Upper lobe of left lung (tissue), 6 donors: ENCODE measurements at regions not wholly inside any gene's neighbourhood (a gene's known extent, or its start where the extent isn't known, plus 50 kb on each side); places are given as distances from the start of the nearest gene placed in this dataset.

ENCODE experiments used
- ATAC-seq, 2 donors: fragments of 200-7000 bp; cut with Tn5 transposase; one replicate each; pipeline ENCODE4 v1.9.1; 2022; ENCODE audit warnings: mild to moderate bottlenecking in 2 of 2, moderate library complexity in 2 of 2; ENCODE audit not compliant: low FRiP score in 2 of 2
- DNase-seq, 2 donors: peaks; one replicate each; pipeline ENCODE4 v3.0.0-alpha.2; 2019 to 2020
- H3K27ac ChIP-seq, 4 donors: fragments of 200-600 bp; sonication (generic); one replicate each; pipeline ENCODE4 v1.5.1; 2016 to 2019
- H3K27me3 ChIP-seq, 4 donors: fragments of 200-600 bp; sonication (generic); one replicate each; pipeline ENCODE4 v1.5.1; 2017 to 2019
- H3K36me3 ChIP-seq, 4 donors: fragments of 200-600 bp; sonication (generic); one replicate each; pipeline ENCODE4 v1.5.1; 2016 to 2019
- H3K4me1 ChIP-seq, 4 donors: fragments of 200-600 bp; sonication (generic); one replicate each; pipeline ENCODE4 v1.5.1; 2018 to 2019
- H3K4me3 ChIP-seq, 4 donors: fragments of 200-600 bp; sonication (generic); one replicate each; pipeline ENCODE4 v1.5.1; 2017 to 2019; ENCODE audit warnings: mild to moderate bottlenecking in 2 of 4, moderate library complexity in 1 of 4
- H3K9me3 ChIP-seq, 4 donors: fragments of 200-600 bp; sonication (generic); one replicate each; pipeline ENCODE4 v1.5.1; 2018 to 2019
- EP300 ChIP-seq, 4 donors: sonication (generic); formaldehyde crosslinking; IDR thresholded peaks; one replicate each; pipeline ENCODE4 v1.5.1; 2017; ENCODE audit warnings: antibody characterized with exemption in 4 of 4, control low read depth in 2 of 4
- POLR2A ChIP-seq, 4 donors: fragments of 450-650 bp; IDR thresholded peaks; one replicate each; pipeline ENCODE4 v1.5.1; 2016 to 2017; ENCODE audit warnings: antibody characterized with exemption in 4 of 4, mild to moderate bottlenecking in 2 of 4
- POLR2AphosphoS5 ChIP-seq, 2 donors: sonication (generic); formaldehyde crosslinking; IDR thresholded peaks; one replicate each; pipeline ENCODE4 v1.5.1; 2017; ENCODE audit warnings: antibody characterized with exemption in 2 of 2
- WGBS, 2 donors: methylation state at CpG; one replicate each; pipeline ENCODE4 v1.1.5; 2017 to 2018; 5-methylcytosine and 5-hydroxymethylcytosine counted together
- TF ChIP-seq, protein P1 (sequence below), 6 experiments: fragments of 450-650 bp in 4 of 6; fragments of 200-600 bp in 2 of 6; sonication (generic) in 2 of 6; IDR thresholded peaks; one replicate each; pipeline ENCODE4 v1.5.1; 2016 to 2019; ENCODE audit warnings: antibody characterized with exemption in 6 of 6
- donor health status: DM: no; HTN: no; CAD: no; lungs with moderate emphysema.
- donor health status: DM: no; HTN: yes; CAD: no; lungs with severe emphysema.

DNA sequence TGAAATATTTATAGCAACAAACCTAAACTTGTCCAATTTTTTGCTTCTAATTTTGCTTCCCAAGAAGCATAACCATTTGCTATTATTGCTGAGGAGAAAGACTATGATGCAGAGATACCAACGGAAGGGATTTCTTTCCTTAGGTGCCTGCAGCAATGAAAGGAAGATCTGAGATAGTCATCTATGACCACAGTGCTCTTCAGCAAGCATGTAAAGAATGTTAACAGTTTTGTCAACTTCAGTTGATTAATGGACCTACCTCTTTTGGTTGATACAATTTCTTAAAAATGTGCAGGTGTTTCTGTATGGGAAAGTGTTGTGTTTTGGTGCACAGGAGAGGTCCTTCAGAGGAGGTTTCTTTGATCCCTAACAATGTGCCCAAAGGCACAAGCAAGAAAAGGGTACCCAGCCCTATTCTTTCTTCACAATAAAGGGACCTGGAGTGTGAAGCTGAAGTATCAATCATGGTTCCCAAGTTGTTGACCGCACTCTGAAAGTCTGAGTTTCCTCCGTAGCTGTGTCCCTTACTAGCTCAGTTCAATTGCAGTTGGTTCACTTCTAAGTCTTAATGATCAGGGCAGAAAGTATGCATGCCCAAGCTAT lies 307.7 kb upstream of the KCNH8 start:
- TF ChIP-seq EP300 (IDR thresholded peaks at IDR 0.05) (no peak), POLR2AphosphoS5 (IDR thresholded peaks at IDR 0.05) (no peak)
- Histone ChIP-seq H3K27ac (no peak overlapping the region), H3K4me3 (no peak overlapping the region), H3K4me1 (no peaks in the 10 kb centered on the region), H3K9me3 (no peaks in the 10 kb centered on the region), H3K36me3 (no peaks in the 10 kb centered on the region), H3K27me3 (no peaks in the 10 kb centered on the region)
- DNase-seq: no peak
- WGBS, 2 donors: 77 to 84% methylated on average over 3 of the region's 3 CpGs
- ATAC-seq: no peak

- Histone ChIP-seq H3K9me3 (no peaks in the 10 kb centered on the region), H3K36me3 (no peaks in the 10 kb centered on the region), H3K4me1 (no peaks in the 10 kb centered on the region), H3K27ac (no peak overlapping the region), H3K27me3 (no peaks in the 10 kb centered on the region), H3K4me3 (no peak overlapping the region)
- 93 to 100% methylated on average over 1 of the region's 1 CpG for WGBS, 2 donors
- no peak for TF ChIP-seq POLR2AphosphoS5 (IDR thresholded peaks at IDR 0.05)
- TF ChIP-seq, protein P1, sequence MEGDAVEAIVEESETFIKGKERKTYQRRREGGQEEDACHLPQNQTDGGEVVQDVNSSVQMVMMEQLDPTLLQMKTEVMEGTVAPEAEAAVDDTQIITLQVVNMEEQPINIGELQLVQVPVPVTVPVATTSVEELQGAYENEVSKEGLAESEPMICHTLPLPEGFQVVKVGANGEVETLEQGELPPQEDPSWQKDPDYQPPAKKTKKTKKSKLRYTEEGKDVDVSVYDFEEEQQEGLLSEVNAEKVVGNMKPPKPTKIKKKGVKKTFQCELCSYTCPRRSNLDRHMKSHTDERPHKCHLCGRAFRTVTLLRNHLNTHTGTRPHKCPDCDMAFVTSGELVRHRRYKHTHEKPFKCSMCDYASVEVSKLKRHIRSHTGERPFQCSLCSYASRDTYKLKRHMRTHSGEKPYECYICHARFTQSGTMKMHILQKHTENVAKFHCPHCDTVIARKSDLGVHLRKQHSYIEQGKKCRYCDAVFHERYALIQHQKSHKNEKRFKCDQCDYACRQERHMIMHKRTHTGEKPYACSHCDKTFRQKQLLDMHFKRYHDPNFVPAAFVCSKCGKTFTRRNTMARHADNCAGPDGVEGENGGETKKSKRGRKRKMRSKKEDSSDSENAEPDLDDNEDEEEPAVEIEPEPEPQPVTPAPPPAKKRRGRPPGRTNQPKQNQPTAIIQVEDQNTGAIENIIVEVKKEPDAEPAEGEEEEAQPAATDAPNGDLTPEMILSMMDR (IDR thresholded peaks at IDR 0.05): no peak
- TF ChIP-seq EP300 (IDR thresholded peaks at IDR 0.05): no peak
- no peak for TF ChIP-seq POLR2A (IDR thresholded peaks at IDR 0.05)
- DNase-seq (no peak), ATAC-seq (no peak)
These were observed 309.6 kb upstream of the KCNH8 start for GRCh38 chr3:18838758-18839157.

DNA sequence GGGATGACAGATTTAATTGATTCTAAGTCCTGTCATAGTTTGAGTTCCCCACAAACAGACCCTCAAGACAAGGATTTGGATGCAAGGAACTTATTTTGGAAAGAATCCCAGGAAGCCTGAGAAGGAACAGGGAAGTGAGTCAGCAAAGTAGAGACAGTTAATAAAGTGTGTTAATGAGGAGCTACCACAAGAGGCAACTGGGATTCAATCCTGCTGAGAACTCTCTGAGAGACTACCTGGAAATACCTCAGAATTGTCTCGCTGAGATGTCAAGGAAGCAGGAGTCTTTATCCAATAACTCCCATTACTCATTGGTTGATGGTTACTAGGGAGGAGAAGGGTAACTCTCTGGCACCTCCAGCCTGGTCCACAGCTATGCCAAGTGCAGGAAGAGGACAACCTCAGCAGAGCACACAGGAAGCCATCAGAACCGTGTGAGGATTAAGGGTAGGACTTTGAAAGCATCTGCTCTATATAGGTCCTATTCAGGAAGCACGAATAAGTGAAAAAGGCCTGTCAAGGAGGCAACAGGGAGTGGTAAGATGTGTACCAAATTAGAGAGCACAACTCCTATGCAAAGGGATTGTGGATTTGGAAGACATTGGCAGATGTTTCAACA lies 311.1 kb upstream of the KCNH8 start:
- H3K4me3 ChIP-seq: no peak overlapping the region
- no peaks in the 10 kb centered on the region for H3K4me1 ChIP-seq
- 63 to 77% methylated on average over 3 of the region's 3 CpGs for WGBS, 2 donors
- TF ChIP-seq POLR2A (IDR thresholded peaks at IDR 0.05) (no peak), POLR2AphosphoS5 (IDR thresholded peaks at IDR 0.05) (no peak), EP300 (IDR thresholded peaks at IDR 0.05) (no peak)
- TF ChIP-seq, protein P1 (IDR thresholded peaks at IDR 0.05): no peak
- H3K27ac ChIP-seq: no peak overlapping the region
- DNase-seq (no peak), ATAC-seq (no peak)
- H3K9me3 ChIP-seq: no peaks in the 10 kb centered on the region
- no peaks in the 10 kb centered on the region for H3K27me3 ChIP-seq
- H3K36me3 ChIP-seq: no peaks in the 10 kb centered on the region

DNA sequence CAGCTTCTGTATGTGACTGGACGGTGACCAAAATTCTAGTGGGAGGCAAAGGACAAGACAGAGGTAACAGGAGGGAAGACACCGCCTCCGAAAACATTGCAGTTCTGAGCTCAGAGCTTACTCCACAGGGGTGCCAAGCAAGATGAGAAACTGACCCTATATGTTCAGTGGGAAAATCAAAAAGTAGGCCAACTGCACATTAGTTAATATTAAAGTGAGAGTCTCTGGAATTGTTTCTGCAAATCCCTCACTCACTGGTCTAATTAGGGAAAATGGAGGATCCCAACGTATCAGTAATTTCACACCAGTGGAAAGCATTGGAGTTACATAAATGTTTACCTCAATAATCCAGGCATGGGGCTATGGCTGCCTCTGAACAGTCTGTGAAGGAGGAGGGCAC lies 313.3 kb upstream of the KCNH8 start:
- no peak overlapping the region for H3K27ac ChIP-seq
- DNase-seq (no peak), ATAC-seq (no peak)
- no peak overlapping the region for H3K4me3 ChIP-seq
- H3K36me3 ChIP-seq: no peaks in the 10 kb centered on the region
- TF ChIP-seq EP300 (IDR thresholded peaks at IDR 0.05): no peak
- TF ChIP-seq POLR2A (IDR thresholded peaks at IDR 0.05): no peak
- TF ChIP-seq POLR2AphosphoS5 (IDR thresholded peaks at IDR 0.05): no peak
- TF ChIP-seq, protein P1 (IDR thresholded peaks at IDR 0.05): no peak
- no peaks in the 10 kb centered on the region for H3K9me3 ChIP-seq
- no peaks in the 10 kb centered on the region for H3K4me1 ChIP-seq
- WGBS, 2 donors: 90 to 94% methylated on average over 4 of the region's 4 CpGs
- H3K27me3 ChIP-seq: no peaks in the 10 kb centered on the region

DNA sequence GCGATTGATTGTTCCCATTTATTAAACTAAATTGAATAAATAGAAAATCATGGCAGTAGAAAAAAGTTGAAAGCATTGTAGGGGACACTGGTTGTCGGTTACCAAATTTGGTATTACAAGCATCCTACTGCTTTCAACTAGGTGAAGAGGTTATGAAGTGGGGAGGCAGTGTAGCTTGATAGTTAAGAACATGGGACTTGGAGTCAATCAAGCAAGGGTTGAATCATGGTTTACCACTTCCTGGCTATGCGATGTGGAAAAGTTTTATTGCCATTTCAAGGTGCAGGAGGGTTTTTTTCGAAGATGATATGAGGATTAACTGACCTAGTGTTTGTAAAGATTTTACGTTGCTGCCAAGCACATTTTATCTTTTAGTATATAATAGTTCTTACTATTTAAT lies 318.2 kb upstream of the KCNH8 start:
- Histone ChIP-seq H3K27me3 (no peaks in the 10 kb centered on the region), H3K4me1 (no peaks in the 10 kb centered on the region), H3K27ac (no peak overlapping the region), H3K36me3 (no peaks in the 10 kb centered on the region), H3K9me3 (no peaks in the 10 kb centered on the region), H3K4me3 (no peak overlapping the region)
- DNase-seq: no peak
- 70 to 77% methylated on average over 5 of the region's 5 CpGs for WGBS, 2 donors
- no peak for TF ChIP-seq POLR2A (IDR thresholded peaks at IDR 0.05)
- TF ChIP-seq, protein P1 (IDR thresholded peaks at IDR 0.05): no peak
- TF ChIP-seq EP300 (IDR thresholded peaks at IDR 0.05): no peak
- TF ChIP-seq POLR2AphosphoS5 (IDR thresholded peaks at IDR 0.05): no peak
- ATAC-seq: no peak
